ENCODE measurements at regions not wholly inside any gene's neighbourhood (a gene's known extent, or its start where the extent isn't known, plus 50 kb on each side); places are given as distances from the start of the nearest gene placed in this dataset.

GRCh38 chr3:188057124-188057523, 96.8 kb upstream of the LPP start:
- DNase-seq = no peak
- H3K9me3 ChIP-seq (replicated peaks in 1 of 2; ENCODE audit: control insufficient read depth in 1 of 2, insufficient read depth in 1 of 2, low read length in 2 of 2) = no peaks in the 10 kb centered on the region
- Mint-ChIP-seq H3K4me1 (peaks cover 9% of the 10 kb centered on the region), H3K27me3 (ENCODE audit: low read depth in 3 of 3) (peaks cover 0 to 2% (median 1%) of the 10 kb centered on the region in 3 donors), H3K4me3 (no peak overlapping the region), H3K9me3 (no peaks in the 10 kb centered on the region), H3K36me3 (no peaks in the 10 kb centered on the region), H3K27ac (no peak overlapping the region)
- H3K4me2 ChIP-seq (replicated peaks; ENCODE audit: extremely low read depth, low read length, poor library complexity, severe bottlenecking) = no peak overlapping the region
- TF ChIP-seq CTCF (IDR thresholded peaks at IDR 0.05) = no peak
- no peaks in the 10 kb centered on the region for H3K36me3 ChIP-seq (replicated peaks in 1 of 2; ENCODE audit: control insufficient read depth in 1 of 2, insufficient read depth in 2 of 2, low read length in 2 of 2)
- no peaks in the 10 kb centered on the region for H3K4me1 ChIP-seq (ENCODE audit: control insufficient read depth in 1 of 2, insufficient read depth in 2 of 2, low read length in 2 of 2)
- no peaks in the 10 kb centered on the region for H3K27me3 ChIP-seq (ENCODE audit: control insufficient read depth in 2 of 2, insufficient read depth in 2 of 2, low read length in 2 of 2)
- H3K4me3 ChIP-seq (replicated peaks in 1 of 3; ENCODE audit: low read depth in 2 of 3, low read length in 3 of 3) = no peak overlapping the region
- no peak overlapping the region for H3K27ac ChIP-seq (ENCODE audit: low read depth in 1 of 2, low read length in 2 of 2)
- no peaks in the 10 kb centered on the region for H3K79me2 ChIP-seq (ENCODE audit: insufficient read depth, low read length)
- H3K9ac ChIP-seq (ENCODE audit: insufficient read depth, low read length, poor library complexity, severe bottlenecking) = no peak overlapping the region
- WGBS (ENCODE audit: insufficient coverage) = 90% methylated on average over 2 of the region's 3 CpGs
- no peak overlapping the region for H2AFZ ChIP-seq (ENCODE audit: insufficient read depth, low read depth, low read length, poor library complexity, severe bottlenecking)
- intact Hi-C loops (cut with micrococcal nuclease) = no loop called here
- H4K20me1 ChIP-seq (ENCODE audit: insufficient read depth, low read length) = no peaks in the 10 kb centered on the region

- intact Hi-C loops (cut with micrococcal nuclease) = no loop called here
- H3K9ac ChIP-seq (ENCODE audit: insufficient read depth, low read length, poor library complexity, severe bottlenecking) = no peak overlapping the region
- 100% methylated on average over 3 of the region's 5 CpGs for WGBS (ENCODE audit: insufficient coverage)
- H3K4me1 ChIP-seq (ENCODE audit: control insufficient read depth in 1 of 2, insufficient read depth in 2 of 2, low read length in 2 of 2) = no peaks in the 10 kb centered on the region
- no peak overlapping the region for H3K4me3 ChIP-seq (replicated peaks in 1 of 3; ENCODE audit: low read depth in 2 of 3, low read length in 3 of 3)
- no peaks in the 10 kb centered on the region for H3K27me3 ChIP-seq (ENCODE audit: control insufficient read depth in 2 of 2, insufficient read depth in 2 of 2, low read length in 2 of 2)
- H2AFZ ChIP-seq (ENCODE audit: insufficient read depth, low read depth, low read length, poor library complexity, severe bottlenecking) = no peak overlapping the region
- no peak overlapping the region for H3K4me2 ChIP-seq (replicated peaks; ENCODE audit: extremely low read depth, low read length, poor library complexity, severe bottlenecking)
- no peaks in the 10 kb centered on the region for H3K36me3 ChIP-seq (replicated peaks in 1 of 2; ENCODE audit: control insufficient read depth in 1 of 2, insufficient read depth in 2 of 2, low read length in 2 of 2)
- TF ChIP-seq CTCF (IDR thresholded peaks at IDR 0.05) = no peak
- Mint-ChIP-seq H3K27me3 (ENCODE audit: low read depth in 3 of 3) (peaks cover 1 to 3% (median 2%) of the 10 kb centered on the region in 3 donors), H3K9me3 (no peaks in the 10 kb centered on the region), H3K36me3 (no peaks in the 10 kb centered on the region), H3K4me1 (peaks cover 4% of the 10 kb centered on the region), H3K4me3 (no peak overlapping the region), H3K27ac (no peak overlapping the region)
- no peaks in the 10 kb centered on the region for H3K9me3 ChIP-seq (replicated peaks in 1 of 2; ENCODE audit: control insufficient read depth in 1 of 2, insufficient read depth in 1 of 2, low read length in 2 of 2)
- H3K27ac ChIP-seq (ENCODE audit: low read depth in 1 of 2, low read length in 2 of 2) = no peak overlapping the region
- no peak for DNase-seq
- H3K79me2 ChIP-seq (ENCODE audit: insufficient read depth, low read length) = no peaks in the 10 kb centered on the region
- no peaks in the 10 kb centered on the region for H4K20me1 ChIP-seq (ENCODE audit: insufficient read depth, low read length)
These were observed 95.3 kb upstream of the LPP start for GRCh38 chr3:188058569-188059184.

All from CD14-positive monocyte (primary cell).